ENCODE measurements at regions not wholly inside any gene's neighbourhood (a gene's known extent, or its start where the extent isn't known, plus 50 kb on each side); places are given as distances from the start of the nearest gene placed in this dataset.

- DNase-seq (ENCODE audit: low read depth) = no peak
- no peak overlapping the region for H3K4me3 ChIP-seq (ENCODE audit: low read depth, low read length)
- TF ChIP-seq MYC (IDR thresholded peaks at IDR 0.05; ENCODE audit: low read depth, low read length) (no peak), MAX (IDR thresholded peaks at IDR 0.05; ENCODE audit: low read depth, low read length) (no peak), CTCF (IDR thresholded peaks at IDR 0.05; ENCODE audit: low read depth, low read length) (no peak)
These were observed 127.4 kb upstream of the FAM83B start for GRCh38 chr6:54719131-54719530.

GRCh38 chr6:54719633-54720032 is 126.9 kb upstream of the FAM83B start:
- DNase-seq (ENCODE audit: low read depth) = no peak
- H3K4me3 ChIP-seq (ENCODE audit: low read depth, low read length) = no peak overlapping the region
- TF ChIP-seq MYC (IDR thresholded peaks at IDR 0.05; ENCODE audit: low read depth, low read length) (no peak), MAX (IDR thresholded peaks at IDR 0.05; ENCODE audit: low read depth, low read length) (no peak), CTCF (IDR thresholded peaks at IDR 0.05; ENCODE audit: low read depth, low read length) (no peak), POLR2A (IDR thresholded peaks at IDR 0.05; ENCODE audit: extremely low read depth, insufficient read length) (no peak)

- no peak overlapping the region for H3K4me3 ChIP-seq (ENCODE audit: low read depth, low read length)
- DNase-seq (ENCODE audit: low read depth) = no peak
- no peak for TF ChIP-seq CTCF (IDR thresholded peaks at IDR 0.05; ENCODE audit: low read depth, low read length)
- no peak for TF ChIP-seq POLR2A (IDR thresholded peaks at IDR 0.05; ENCODE audit: extremely low read depth, insufficient read length)
- no peak for TF ChIP-seq MYC (IDR thresholded peaks at IDR 0.05; ENCODE audit: low read depth, low read length)
- no peak for TF ChIP-seq MAX (IDR thresholded peaks at IDR 0.05; ENCODE audit: low read depth, low read length)
These were observed 124.2 kb upstream of the FAM83B start for GRCh38 chr6:54722328-54722727.

GRCh38 chr6:54729716-54730115 is 116.9 kb upstream of the FAM83B start:
- TF ChIP-seq CTCF (IDR thresholded peaks at IDR 0.05; ENCODE audit: low read depth, low read length) (no peak), MAX (IDR thresholded peaks at IDR 0.05; ENCODE audit: low read depth, low read length) (no peak), POLR2A (IDR thresholded peaks at IDR 0.05; ENCODE audit: extremely low read depth, insufficient read length) (no peak), MYC (IDR thresholded peaks at IDR 0.05; ENCODE audit: low read depth, low read length) (no peak)
- no peak overlapping the region for H3K4me3 ChIP-seq (ENCODE audit: low read depth, low read length)
- DNase-seq (ENCODE audit: low read depth) = no peak

- no peak for DNase-seq (ENCODE audit: low read depth)
- H3K4me3 ChIP-seq (ENCODE audit: low read depth, low read length) = no peak overlapping the region
- TF ChIP-seq MYC (IDR thresholded peaks at IDR 0.05; ENCODE audit: low read depth, low read length) = no peak
- TF ChIP-seq POLR2A (IDR thresholded peaks at IDR 0.05; ENCODE audit: extremely low read depth, insufficient read length) = no peak
- TF ChIP-seq MAX (IDR thresholded peaks at IDR 0.05; ENCODE audit: low read depth, low read length) = no peak
- no peak for TF ChIP-seq CTCF (IDR thresholded peaks at IDR 0.05; ENCODE audit: low read depth, low read length)
These were observed 115.6 kb upstream of the FAM83B start for GRCh38 chr6:54730767-54731630.

Data from NB4 (cell line).